Thoracic aorta (tissue), 2 donors: ENCODE measurements at regions not wholly inside any gene's neighbourhood (a gene's known extent, or its start where the extent isn't known, plus 50 kb on each side); places are given as distances from the start of the nearest gene placed in this dataset.

Experiments used
- ATAC-seq: fragments of 150-250 bp; one replicate; pipeline ENCODE4 v1.8.0; 2017; ENCODE audit warnings: low read depth; ENCODE audit not compliant: insufficient number of reproducible peaks, low FRiP score
- DNase-seq: peaks from one replicate; pipeline ENCODE4 v3.0.0-alpha.2; 2020; ENCODE audit warnings: low spot score
- H3K27ac ChIP-seq, 2 donors: fragments of 200-600 bp; sonication (generic); 1 replicate in 1 of 2; 2 replicates in 1 of 2; pipeline ENCODE4 v1.5.1; 2016; ENCODE audit warnings: mild to moderate bottlenecking in 2 of 2, moderate library complexity in 2 of 2
- H3K27me3 ChIP-seq: fragments of 200-600 bp; sonication (generic); replicated peaks from 2 replicates; pipeline ENCODE4 v1.6.0; 2016; ENCODE audit warnings: mild to moderate bottlenecking; ENCODE audit not compliant: insufficient read depth
- H3K36me3 ChIP-seq: fragments of 200-600 bp; sonication (generic); one replicate; pipeline ENCODE4 v1.5.1; 2016
- H3K4me1 ChIP-seq, 2 donors: fragments of 200-600 bp; sonication (generic); 1 replicate in 1 of 2; 2 replicates in 1 of 2; pipeline versions ENCODE4 v1.5.1 to v1.6.0; 2016; ENCODE audit warnings: low read depth in 2 of 2, mild to moderate bottlenecking in 1 of 2; ENCODE audit not compliant: control insufficient read depth in 1 of 2
- H3K4me3 ChIP-seq: fragments of 200-600 bp; sonication (generic); 2 replicates; pipeline ENCODE4 v1.5.1; 2016; ENCODE audit warnings: mild to moderate bottlenecking
- H3K9me3 ChIP-seq: fragments of 200-600 bp; sonication (generic); 2 replicates; pipeline ENCODE4 v1.5.1; 2016
- CTCF ChIP-seq: fragments of 200-600 bp; sonication (generic); IDR thresholded peaks from one replicate; pipeline ENCODE4 v1.5.1; 2019; ENCODE audit warnings: antibody characterized with exemption

GRCh38 chr11:109970516-109971183, 122.5 kb upstream of the ZC3H12C start:
- H3K36me3 ChIP-seq, result no peaks in the 10 kb centered on the region
- H3K27ac ChIP-seq, result no peak overlapping the region
- ATAC-seq (no peak), DNase-seq (no peak)
- peaks cover 8 to 24% of the 10 kb centered on the region in 2 donors for H3K4me1 ChIP-seq
- no peaks in the 10 kb centered on the region for H3K27me3 ChIP-seq
- H3K9me3 ChIP-seq, result no peaks in the 10 kb centered on the region
- no peak overlapping the region for H3K4me3 ChIP-seq
- no peak for TF ChIP-seq CTCF

GRCh38 chr11:109971184-109971523, 122.0 kb upstream of the ZC3H12C start:
- H3K36me3 ChIP-seq, result no peaks in the 10 kb centered on the region
- H3K4me3 ChIP-seq, result no peak overlapping the region
- TF ChIP-seq CTCF, result no peak
- peaks cover 8 to 24% of the 10 kb centered on the region in 2 donors for H3K4me1 ChIP-seq
- DNase-seq, result no peak
- H3K27ac ChIP-seq, result no peak overlapping the region
- ATAC-seq, result no peak
- H3K9me3 ChIP-seq, result no peaks in the 10 kb centered on the region
- no peaks in the 10 kb centered on the region for H3K27me3 ChIP-seq

GRCh38 chr11:109972181-109972715, 120.9 kb upstream of the ZC3H12C start:
- H3K4me3 ChIP-seq, result no peak overlapping the region
- no peak for TF ChIP-seq CTCF
- ATAC-seq (no peak), DNase-seq (no peak)
- H3K4me1 ChIP-seq, result peaks cover 8 to 24% of the 10 kb centered on the region in 2 donors
- no peak overlapping the region for H3K27ac ChIP-seq
- no peaks in the 10 kb centered on the region for H3K9me3 ChIP-seq
- no peaks in the 10 kb centered on the region for H3K36me3 ChIP-seq
- H3K27me3 ChIP-seq, result no peaks in the 10 kb centered on the region

GRCh38 chr11:109972939-109973338, 120.3 kb upstream of the ZC3H12C start:
- H3K4me1 ChIP-seq, result peaks cover 8 to 24% of the 10 kb centered on the region in 2 donors
- DNase-seq (no peak), ATAC-seq (no peak)
- no peak overlapping the region for H3K27ac ChIP-seq
- H3K36me3 ChIP-seq, result no peaks in the 10 kb centered on the region
- H3K27me3 ChIP-seq, result no peaks in the 10 kb centered on the region
- TF ChIP-seq CTCF, result no peak
- H3K4me3 ChIP-seq, result no peak overlapping the region
- no peaks in the 10 kb centered on the region for H3K9me3 ChIP-seq

GRCh38 chr11:109973486-109973885, 119.7 kb upstream of the ZC3H12C start:
- TF ChIP-seq CTCF, result no peak
- Histone ChIP-seq H3K4me1 (peaks cover 8 to 24% of the 10 kb centered on the region in 2 donors), H3K4me3 (no peak overlapping the region), H3K27me3 (no peaks in the 10 kb centered on the region), H3K36me3 (no peaks in the 10 kb centered on the region), H3K9me3 (no peaks in the 10 kb centered on the region), H3K27ac (no peak overlapping the region)
- ATAC-seq (no peak), DNase-seq (no peak)
